Astrocyte (in vitro differentiated cells and primary cell): ENCODE measurements at regions not wholly inside any gene's neighbourhood (a gene's known extent, or its start where the extent isn't known, plus 50 kb on each side); places are given as distances from the start of the nearest gene placed in this dataset.

Experiments used
- CTCF ChIP-seq: IDR thresholded peaks from 2 replicates; pipeline ENCODE4 v1.5.1; 2011; ENCODE audit warnings: low read depth, mild to moderate bottlenecking, inconsistent platforms, low read length, moderate library complexity; ENCODE audit not compliant: insufficient read depth
- EZH2 ChIP-seq: IDR thresholded peaks from 2 replicates; pipeline ENCODE4 v1.6.1; 2012; ENCODE audit warnings: mild to moderate bottlenecking, low read length, inconsistent platforms; ENCODE audit not compliant: insufficient read depth

GRCh38 chr15:95096651-95097050 is 865.3 kb downstream of the MCTP2 start:
- no peak for TF ChIP-seq CTCF
- TF ChIP-seq EZH2 = no peak
